ENCODE measurements at regions not wholly inside any gene's neighbourhood (a gene's known extent, or its start where the extent isn't known, plus 50 kb on each side); places are given as distances from the start of the nearest gene placed in this dataset.

DNA sequence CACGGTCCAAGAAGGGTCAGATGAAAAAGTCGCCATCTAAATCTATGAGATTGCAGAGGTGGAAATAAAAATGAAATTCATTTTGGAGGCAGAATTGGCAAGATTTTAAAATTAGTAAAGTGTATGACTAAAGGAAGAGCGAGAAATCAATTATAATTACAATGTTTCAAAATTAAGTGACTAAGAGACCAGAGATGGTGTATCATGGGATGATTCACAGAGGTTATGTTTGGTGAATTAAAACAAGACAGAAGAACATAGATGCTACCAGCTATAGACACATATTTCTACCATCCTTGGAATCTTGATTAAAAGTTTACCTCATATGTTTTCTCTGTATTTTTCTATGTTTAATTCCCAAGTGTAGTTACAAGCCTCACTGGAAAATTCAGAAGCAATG, 308.9 kb upstream of the DNAJC19 start:
- no peaks in the 10 kb centered on the region for H3K36me3 ChIP-seq (ENCODE audit: control insufficient read depth in 3 of 3, insufficient read depth in 2 of 3, low read depth in 1 of 3, low read length in 3 of 3)
- FAIRE-seq (no peak), DNase-seq (no peak)
- H3K9me3 ChIP-seq (ENCODE audit: control insufficient read depth in 2 of 2, insufficient read depth in 1 of 2, low read depth in 1 of 2, low read length in 1 of 2) = no peaks in the 10 kb centered on the region
- no peaks in the 10 kb centered on the region for H3K4me1 ChIP-seq (ENCODE audit: control insufficient read depth in 3 of 3, insufficient read depth in 2 of 3, low read depth in 1 of 3, low read length in 2 of 3)
- 84 to 88% (median 85%) methylated on average over 3 of the region's 3 CpGs for WGBS, 3 donors
- H3K27ac ChIP-seq (ENCODE audit: low read depth in 1 of 3, low read length in 2 of 3) = no peak overlapping the region
- no peak overlapping the region for H3K4me3 ChIP-seq (ENCODE audit: low read depth in 1 of 3, low read length in 3 of 3)
- no peaks in the 10 kb centered on the region for H3K27me3 ChIP-seq (ENCODE audit: control insufficient read depth in 3 of 3, insufficient read depth in 3 of 3, low read length in 3 of 3)

DNA sequence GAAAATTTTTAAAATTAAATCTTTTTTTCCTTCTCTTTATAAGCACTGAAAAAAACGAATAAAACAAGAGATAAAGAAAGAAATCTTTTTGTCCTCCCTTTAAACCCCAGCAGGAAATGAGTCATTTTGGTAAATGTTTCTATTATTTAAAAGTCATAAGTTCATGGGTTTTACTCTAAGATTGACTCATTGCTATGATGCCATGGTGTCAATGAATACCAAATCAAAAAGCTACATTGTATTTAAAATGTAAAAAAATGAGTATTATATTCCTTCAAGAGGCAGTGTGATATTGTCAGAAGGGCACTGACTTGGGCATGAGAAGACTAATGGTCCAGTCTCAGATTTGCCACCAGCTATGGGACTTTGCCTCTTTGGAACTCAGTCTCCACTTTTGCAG, 303.4 kb upstream of the DNAJC19 start:
- Histone ChIP-seq H3K27ac (ENCODE audit: low read depth in 1 of 3, low read length in 2 of 3) (no peak overlapping the region), H3K4me3 (ENCODE audit: low read depth in 1 of 3, low read length in 3 of 3) (no peak overlapping the region), H3K36me3 (ENCODE audit: control insufficient read depth in 3 of 3, insufficient read depth in 2 of 3, low read depth in 1 of 3, low read length in 3 of 3) (no peaks in the 10 kb centered on the region), H3K27me3 (ENCODE audit: control insufficient read depth in 3 of 3, insufficient read depth in 3 of 3, low read length in 3 of 3) (no peaks in the 10 kb centered on the region), H3K4me1 (ENCODE audit: control insufficient read depth in 3 of 3, insufficient read depth in 2 of 3, low read depth in 1 of 3, low read length in 2 of 3) (no peaks in the 10 kb centered on the region), H3K9me3 (ENCODE audit: control insufficient read depth in 2 of 2, insufficient read depth in 1 of 2, low read depth in 1 of 2, low read length in 1 of 2) (no peaks in the 10 kb centered on the region)
- no peak for FAIRE-seq
- 7 to 24% (median 13%) methylated on average over 1 of the region's 1 CpG for WGBS, 3 donors
- no peak for DNase-seq

DNA sequence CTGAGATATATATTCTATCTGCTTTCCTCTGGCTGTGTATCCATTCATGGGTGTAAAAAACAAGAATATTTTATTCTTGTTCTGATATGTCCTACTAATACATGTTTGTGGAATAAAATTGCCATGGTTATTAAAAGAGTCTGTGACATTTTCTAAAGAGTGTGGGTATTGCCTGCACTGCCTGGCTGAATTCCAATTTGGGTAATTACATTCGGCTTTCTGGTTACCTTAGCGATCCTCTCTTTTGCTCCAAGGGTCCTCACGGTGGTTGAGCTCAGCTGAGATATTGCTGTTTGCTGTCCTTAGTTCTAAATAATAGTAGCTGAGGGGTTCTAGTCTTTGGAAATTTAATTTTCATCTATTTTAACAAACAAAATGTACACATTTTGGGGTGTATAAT, 301.4 kb upstream of the DNAJC19 start:
- Histone ChIP-seq H3K9me3 (ENCODE audit: control insufficient read depth in 2 of 2, insufficient read depth in 1 of 2, low read depth in 1 of 2, low read length in 1 of 2) (no peaks in the 10 kb centered on the region), H3K27ac (ENCODE audit: low read depth in 1 of 3, low read length in 2 of 3) (no peak overlapping the region), H3K27me3 (ENCODE audit: control insufficient read depth in 3 of 3, insufficient read depth in 3 of 3, low read length in 3 of 3) (no peaks in the 10 kb centered on the region), H3K4me1 (ENCODE audit: control insufficient read depth in 3 of 3, insufficient read depth in 2 of 3, low read depth in 1 of 3, low read length in 2 of 3) (no peaks in the 10 kb centered on the region), H3K4me3 (ENCODE audit: low read depth in 1 of 3, low read length in 3 of 3) (no peak overlapping the region), H3K36me3 (ENCODE audit: control insufficient read depth in 3 of 3, insufficient read depth in 2 of 3, low read depth in 1 of 3, low read length in 3 of 3) (no peaks in the 10 kb centered on the region)
- FAIRE-seq (no peak), DNase-seq (no peak)
- 53 to 60% (median 58%) methylated on average over 3 of the region's 3 CpGs for WGBS, 3 donors

DNA sequence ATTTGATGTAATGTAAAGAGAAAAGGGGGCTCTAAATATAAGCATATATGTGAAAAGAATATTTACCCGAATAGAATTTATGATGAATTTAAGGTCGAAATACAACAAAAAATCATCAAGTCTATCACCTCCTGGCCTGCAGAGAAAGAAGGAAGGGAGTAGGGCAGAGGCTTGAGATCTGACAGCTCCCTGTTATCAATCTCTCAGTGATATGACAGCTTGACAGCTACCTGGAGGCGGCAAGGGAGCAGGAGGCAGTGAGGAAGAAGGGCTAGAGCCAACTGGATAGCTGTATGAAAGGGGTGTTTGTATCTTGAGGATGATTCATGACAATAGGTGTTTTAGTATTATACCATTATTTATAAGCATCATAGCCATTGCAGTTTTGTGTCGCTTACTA, 299.8 kb upstream of the DNAJC19 start:
- no peaks in the 10 kb centered on the region for H3K4me1 ChIP-seq (ENCODE audit: control insufficient read depth in 3 of 3, insufficient read depth in 2 of 3, low read depth in 1 of 3, low read length in 2 of 3)
- no peaks in the 10 kb centered on the region for H3K9me3 ChIP-seq (ENCODE audit: control insufficient read depth in 2 of 2, insufficient read depth in 1 of 2, low read depth in 1 of 2, low read length in 1 of 2)
- no peak overlapping the region for H3K4me3 ChIP-seq (ENCODE audit: low read depth in 1 of 3, low read length in 3 of 3)
- 52 to 75% (median 72%) methylated on average over 4 of the region's 4 CpGs for WGBS, 3 donors
- H3K27ac ChIP-seq (ENCODE audit: low read depth in 1 of 3, low read length in 2 of 3) = no peak overlapping the region
- no peak for DNase-seq
- H3K27me3 ChIP-seq (ENCODE audit: control insufficient read depth in 3 of 3, insufficient read depth in 3 of 3, low read length in 3 of 3) = no peaks in the 10 kb centered on the region
- FAIRE-seq = no peak
- no peaks in the 10 kb centered on the region for H3K36me3 ChIP-seq (ENCODE audit: control insufficient read depth in 3 of 3, insufficient read depth in 2 of 3, low read depth in 1 of 3, low read length in 3 of 3)

DNA sequence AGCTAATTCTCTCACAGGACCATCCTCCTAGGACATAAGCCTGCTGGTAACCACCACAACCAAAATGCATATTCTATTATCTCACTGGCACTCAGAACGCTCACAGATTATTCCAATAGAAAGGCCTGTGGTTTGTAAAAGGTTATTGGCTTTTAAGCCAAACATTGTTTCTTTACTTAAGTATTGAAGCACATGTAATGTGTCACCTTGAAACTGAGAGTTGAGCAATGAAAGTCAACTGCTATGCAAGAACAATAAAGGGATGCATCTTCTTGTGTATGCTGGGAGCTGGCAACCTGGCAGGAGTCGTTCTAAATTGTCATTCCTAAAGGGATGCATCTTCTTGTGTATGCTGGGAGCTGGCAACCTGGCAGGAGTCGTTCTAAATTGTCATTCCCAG, 298.6 kb upstream of the DNAJC19 start:
- FAIRE-seq = no peak
- no peak overlapping the region for H3K27ac ChIP-seq (ENCODE audit: low read depth in 1 of 3, low read length in 2 of 3)
- 30 to 44% (median 42%) methylated on average over 3 of the region's 3 CpGs for WGBS, 3 donors
- H3K4me3 ChIP-seq (ENCODE audit: low read depth in 1 of 3, low read length in 3 of 3) = no peak overlapping the region
- no peak for DNase-seq
- no peaks in the 10 kb centered on the region for H3K27me3 ChIP-seq (ENCODE audit: control insufficient read depth in 3 of 3, insufficient read depth in 3 of 3, low read length in 3 of 3)
- H3K9me3 ChIP-seq (ENCODE audit: control insufficient read depth in 2 of 2, insufficient read depth in 1 of 2, low read depth in 1 of 2, low read length in 1 of 2) = no peaks in the 10 kb centered on the region
- no peaks in the 10 kb centered on the region for H3K36me3 ChIP-seq (ENCODE audit: control insufficient read depth in 3 of 3, insufficient read depth in 2 of 3, low read depth in 1 of 3, low read length in 3 of 3)
- H3K4me1 ChIP-seq (ENCODE audit: control insufficient read depth in 3 of 3, insufficient read depth in 2 of 3, low read depth in 1 of 3, low read length in 2 of 3) = no peaks in the 10 kb centered on the region

DNA sequence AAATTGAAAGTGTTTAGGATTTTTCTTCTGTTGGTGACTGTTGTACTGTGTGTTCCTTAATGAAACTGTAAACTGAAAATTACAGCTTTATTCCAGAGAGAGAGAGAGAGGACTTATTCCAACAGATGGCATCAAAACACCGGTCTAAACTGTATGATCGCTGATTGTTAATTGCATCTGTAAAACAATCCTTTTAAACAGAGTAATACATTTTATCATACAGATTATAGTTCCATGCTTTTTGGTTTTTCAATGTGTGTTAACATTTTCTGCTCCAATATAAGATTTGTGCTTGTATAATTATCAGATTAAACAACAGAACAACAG, 289.7 kb upstream of the DNAJC19 start:
- no peaks in the 10 kb centered on the region for H3K9me3 ChIP-seq (ENCODE audit: control insufficient read depth in 2 of 2, insufficient read depth in 1 of 2, low read depth in 1 of 2, low read length in 1 of 2)
- FAIRE-seq (no peak), DNase-seq (no peak)
- H3K4me1 ChIP-seq (ENCODE audit: control insufficient read depth in 3 of 3, insufficient read depth in 2 of 3, low read depth in 1 of 3, low read length in 2 of 3) = no peaks in the 10 kb centered on the region
- WGBS, 3 donors = 75 to 85% (median 79%) methylated on average over 2 of the region's 2 CpGs
- no peak overlapping the region for H3K4me3 ChIP-seq (ENCODE audit: low read depth in 1 of 3, low read length in 3 of 3)
- no peaks in the 10 kb centered on the region for H3K36me3 ChIP-seq (ENCODE audit: control insufficient read depth in 3 of 3, insufficient read depth in 2 of 3, low read depth in 1 of 3, low read length in 3 of 3)
- no peak overlapping the region for H3K27ac ChIP-seq (ENCODE audit: low read depth in 1 of 3, low read length in 2 of 3)
- H3K27me3 ChIP-seq (ENCODE audit: control insufficient read depth in 3 of 3, insufficient read depth in 3 of 3, low read length in 3 of 3) = no peaks in the 10 kb centered on the region

DNA sequence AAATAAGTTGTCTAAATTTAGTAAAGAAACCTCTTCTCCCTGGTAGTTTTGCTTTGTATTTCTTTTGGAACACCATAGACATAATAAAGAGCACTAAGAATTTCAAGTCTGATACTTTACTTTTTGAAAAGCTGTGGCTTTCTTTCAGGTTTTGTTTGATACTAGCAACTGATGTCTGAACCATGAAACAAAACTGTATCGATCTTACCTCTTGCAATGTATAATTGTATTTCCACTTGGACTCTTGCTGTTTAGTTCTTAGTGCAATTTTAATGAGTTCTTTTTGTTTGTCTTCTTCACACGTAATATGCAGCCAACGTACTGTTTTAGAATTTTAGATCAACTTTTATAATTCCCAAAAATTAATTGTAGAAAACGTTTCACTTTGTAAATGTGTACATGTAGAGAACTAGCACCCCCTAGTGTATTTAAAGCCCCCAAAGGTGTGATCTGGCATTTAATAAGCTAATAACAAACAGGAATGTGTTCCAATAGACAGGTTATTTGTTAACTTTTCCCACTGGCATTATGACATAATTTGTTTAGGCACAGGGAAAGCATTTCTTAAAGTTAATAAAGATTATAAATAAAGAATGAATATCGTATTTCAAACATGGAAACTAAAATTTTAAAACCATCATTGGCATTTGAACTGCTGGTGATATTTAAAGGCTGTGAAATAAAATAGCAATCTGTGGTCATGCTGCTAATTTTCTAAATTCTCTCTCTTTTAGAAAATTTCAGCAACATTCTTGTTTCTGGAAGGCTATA, 289.1 kb upstream of the DNAJC19 start:
- Histone ChIP-seq H3K27me3 (ENCODE audit: control insufficient read depth in 3 of 3, insufficient read depth in 3 of 3, low read length in 3 of 3) (no peaks in the 10 kb centered on the region), H3K4me1 (ENCODE audit: control insufficient read depth in 3 of 3, insufficient read depth in 2 of 3, low read depth in 1 of 3, low read length in 2 of 3) (no peaks in the 10 kb centered on the region), H3K4me3 (ENCODE audit: low read depth in 1 of 3, low read length in 3 of 3) (no peak overlapping the region), H3K27ac (ENCODE audit: low read depth in 1 of 3, low read length in 2 of 3) (no peak overlapping the region), H3K9me3 (ENCODE audit: control insufficient read depth in 2 of 2, insufficient read depth in 1 of 2, low read depth in 1 of 2, low read length in 1 of 2) (no peaks in the 10 kb centered on the region), H3K36me3 (ENCODE audit: control insufficient read depth in 3 of 3, insufficient read depth in 2 of 3, low read depth in 1 of 3, low read length in 3 of 3) (no peaks in the 10 kb centered on the region)
- DNase-seq (no peak), FAIRE-seq (no peak)
- WGBS, 3 donors = 49 to 52% (median 51%) methylated on average over 5 of the region's 5 CpGs

DNA sequence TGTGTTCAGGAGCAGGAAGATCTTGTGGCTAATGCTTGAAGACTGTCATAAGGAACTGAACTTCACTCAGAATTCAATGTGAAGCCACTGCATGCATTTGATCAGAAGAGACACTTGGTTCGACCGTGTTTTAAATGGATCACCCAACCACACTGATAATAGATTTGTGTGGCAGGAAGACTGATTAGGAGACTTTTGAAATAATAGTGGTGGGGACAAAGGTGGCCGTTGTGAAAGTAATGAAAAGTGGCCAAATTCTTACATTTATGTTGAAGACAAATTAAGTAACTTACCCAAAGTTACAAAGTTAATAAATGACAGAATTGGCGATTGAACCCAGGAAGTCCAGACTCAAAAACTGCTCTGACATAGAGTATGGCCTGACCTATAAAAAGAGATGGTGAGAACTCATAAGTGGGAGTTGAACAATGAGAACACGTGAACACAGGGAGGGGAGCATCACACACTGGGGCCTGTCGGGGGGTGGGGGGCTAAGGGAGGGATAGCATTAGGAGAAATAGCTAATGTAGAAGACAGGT, 286.9 kb upstream of the DNAJC19 start:
- Histone ChIP-seq H3K36me3 (ENCODE audit: control insufficient read depth in 3 of 3, insufficient read depth in 2 of 3, low read depth in 1 of 3, low read length in 3 of 3) (no peaks in the 10 kb centered on the region), H3K4me3 (ENCODE audit: low read depth in 1 of 3, low read length in 3 of 3) (no peak overlapping the region), H3K4me1 (ENCODE audit: control insufficient read depth in 3 of 3, insufficient read depth in 2 of 3, low read depth in 1 of 3, low read length in 2 of 3) (no peaks in the 10 kb centered on the region), H3K27ac (ENCODE audit: low read depth in 1 of 3, low read length in 2 of 3) (no peak overlapping the region), H3K27me3 (ENCODE audit: control insufficient read depth in 3 of 3, insufficient read depth in 3 of 3, low read length in 3 of 3) (no peaks in the 10 kb centered on the region), H3K9me3 (ENCODE audit: control insufficient read depth in 2 of 2, insufficient read depth in 1 of 2, low read depth in 1 of 2, low read length in 1 of 2) (no peaks in the 10 kb centered on the region)
- no peak for FAIRE-seq
- no peak for DNase-seq
- WGBS, 3 donors = 67 to 78% (median 70%) methylated on average over 6 of the region's 6 CpGs

DNA sequence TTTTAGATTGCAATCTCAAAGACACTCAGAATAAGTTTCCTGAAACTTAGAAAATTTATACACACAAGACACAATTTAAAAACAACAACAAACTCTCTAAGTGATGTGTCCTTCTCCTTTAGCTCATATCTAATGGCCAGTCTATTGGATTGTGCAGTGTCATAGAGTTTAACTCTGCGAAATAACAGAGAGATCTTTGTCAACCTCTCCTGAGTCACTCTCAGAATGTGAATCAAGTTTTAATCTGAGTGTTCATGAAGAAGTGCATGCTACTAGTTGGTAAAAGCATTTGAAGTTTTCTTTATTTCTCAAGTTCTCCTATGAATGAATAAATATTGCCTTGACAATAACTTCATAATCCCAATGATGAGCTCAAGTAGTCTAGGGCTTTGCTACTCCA, 284.5 kb upstream of the DNAJC19 start:
- Histone ChIP-seq H3K27me3 (ENCODE audit: control insufficient read depth in 3 of 3, insufficient read depth in 3 of 3, low read length in 3 of 3) (no peaks in the 10 kb centered on the region), H3K9me3 (ENCODE audit: control insufficient read depth in 2 of 2, insufficient read depth in 1 of 2, low read depth in 1 of 2, low read length in 1 of 2) (no peaks in the 10 kb centered on the region), H3K4me1 (ENCODE audit: control insufficient read depth in 3 of 3, insufficient read depth in 2 of 3, low read depth in 1 of 3, low read length in 2 of 3) (no peaks in the 10 kb centered on the region), H3K27ac (ENCODE audit: low read depth in 1 of 3, low read length in 2 of 3) (no peak overlapping the region), H3K36me3 (ENCODE audit: control insufficient read depth in 3 of 3, insufficient read depth in 2 of 3, low read depth in 1 of 3, low read length in 3 of 3) (no peaks in the 10 kb centered on the region), H3K4me3 (ENCODE audit: low read depth in 1 of 3, low read length in 3 of 3) (no peak overlapping the region)
- DNase-seq = no peak
- 73 to 87% (median 74%) methylated on average over 1 of the region's 1 CpG for WGBS, 3 donors
- FAIRE-seq = no peak
